ENCODE measurements at regions not wholly inside any gene's neighbourhood (a gene's known extent, or its start where the extent isn't known, plus 50 kb on each side); places are given as distances from the start of the nearest gene placed in this dataset.

DNA sequence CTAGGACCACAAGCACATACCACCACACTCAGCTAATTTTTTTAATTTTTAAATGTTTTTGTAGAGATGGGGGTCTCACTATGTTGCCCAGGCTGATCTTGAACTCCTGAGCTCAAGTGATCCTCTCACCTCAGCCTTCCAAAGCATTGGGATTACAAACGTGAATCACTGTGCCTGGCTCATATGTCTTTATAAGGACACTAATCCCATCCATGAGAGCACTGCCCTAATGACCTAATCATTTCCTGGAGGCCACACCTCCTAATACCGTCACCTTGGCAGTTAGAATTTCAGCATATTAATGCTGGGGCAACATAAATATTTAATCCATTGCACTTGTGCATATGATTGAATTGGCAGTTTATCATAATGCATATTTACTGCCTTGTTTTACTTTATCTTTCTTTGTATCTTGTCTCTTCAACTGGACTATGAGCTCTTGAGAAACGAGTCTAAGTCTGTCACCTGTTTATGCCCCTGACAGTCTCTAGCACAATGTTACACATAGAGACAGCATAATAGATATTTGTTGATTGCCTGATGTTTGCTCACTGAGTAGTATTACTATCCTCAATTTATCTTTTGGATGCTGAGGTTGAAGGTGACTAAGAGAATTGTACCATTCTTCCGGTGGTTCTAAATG, 172.0 kb downstream of the AASDH start:
- TF ChIP-seq, protein P1, sequence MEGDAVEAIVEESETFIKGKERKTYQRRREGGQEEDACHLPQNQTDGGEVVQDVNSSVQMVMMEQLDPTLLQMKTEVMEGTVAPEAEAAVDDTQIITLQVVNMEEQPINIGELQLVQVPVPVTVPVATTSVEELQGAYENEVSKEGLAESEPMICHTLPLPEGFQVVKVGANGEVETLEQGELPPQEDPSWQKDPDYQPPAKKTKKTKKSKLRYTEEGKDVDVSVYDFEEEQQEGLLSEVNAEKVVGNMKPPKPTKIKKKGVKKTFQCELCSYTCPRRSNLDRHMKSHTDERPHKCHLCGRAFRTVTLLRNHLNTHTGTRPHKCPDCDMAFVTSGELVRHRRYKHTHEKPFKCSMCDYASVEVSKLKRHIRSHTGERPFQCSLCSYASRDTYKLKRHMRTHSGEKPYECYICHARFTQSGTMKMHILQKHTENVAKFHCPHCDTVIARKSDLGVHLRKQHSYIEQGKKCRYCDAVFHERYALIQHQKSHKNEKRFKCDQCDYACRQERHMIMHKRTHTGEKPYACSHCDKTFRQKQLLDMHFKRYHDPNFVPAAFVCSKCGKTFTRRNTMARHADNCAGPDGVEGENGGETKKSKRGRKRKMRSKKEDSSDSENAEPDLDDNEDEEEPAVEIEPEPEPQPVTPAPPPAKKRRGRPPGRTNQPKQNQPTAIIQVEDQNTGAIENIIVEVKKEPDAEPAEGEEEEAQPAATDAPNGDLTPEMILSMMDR (IDR thresholded peaks at IDR 0.05) = no peak
- no peak for TF ChIP-seq EZH2phosphoT487 (IDR thresholded peaks at IDR 0.05)
- no peak for TF ChIP-seq EZH2 (IDR thresholded peaks at IDR 0.05)
- no peaks in the 10 kb centered on the region for H3K9me3 ChIP-seq (ENCODE audit: low read depth)
- no peaks in the 10 kb centered on the region for H3K36me3 ChIP-seq
- Mint-ChIP-seq H3K4me1 (peaks cover 10% of the 10 kb centered on the region), H3K36me3 (peaks cover 15% of the 10 kb centered on the region), H3K9me3 (peaks cover 5% of the 10 kb centered on the region), H3K27ac (no peak overlapping the region), H3K27me3 (ENCODE audit: insufficient read depth, low read depth) (no peaks in the 10 kb centered on the region), H3K4me3 (no peak overlapping the region)
- no peak for DNase-seq (ENCODE audit: low spot score)
- H3F3A ChIP-seq (ENCODE audit: low read depth) = peaks cover 10% of the 10 kb centered on the region
- no peak overlapping the region for H3K27ac ChIP-seq
- H2AFZ ChIP-seq (replicated peaks) = no peak overlapping the region
- no peak overlapping the region for H3K9ac ChIP-seq
- no peak overlapping the region for H3K4me2 ChIP-seq
- peaks cover 5% of the 10 kb centered on the region for H4K20me1 ChIP-seq (ENCODE audit: low read depth)
- H3K4me1 ChIP-seq = peaks cover 16% of the 10 kb centered on the region
- H3K79me2 ChIP-seq (ENCODE audit: low read depth) = no peaks in the 10 kb centered on the region
- H3K4me3 ChIP-seq = no peak overlapping the region
- no peaks in the 10 kb centered on the region for H3K27me3 ChIP-seq

DNA sequence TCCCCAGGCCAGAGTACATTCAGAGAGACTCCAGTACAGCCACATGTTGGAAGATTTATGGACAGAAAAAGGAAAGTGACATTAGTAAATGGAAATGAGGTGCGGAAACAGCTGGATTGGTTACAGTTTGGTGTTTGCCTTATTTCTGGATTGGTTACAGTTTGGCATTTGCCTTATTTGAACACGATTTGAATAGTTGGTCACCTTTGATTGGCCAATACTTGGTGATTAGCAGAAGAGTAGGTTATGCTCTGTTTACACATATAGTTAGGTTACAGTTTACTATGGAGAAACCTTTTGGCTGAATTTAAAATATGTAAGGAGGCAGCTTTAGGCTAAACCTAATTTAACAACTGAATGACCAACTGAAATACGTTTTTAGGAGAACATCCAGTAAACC, 173.7 kb downstream of the AASDH start:
- peaks cover 9% of the 10 kb centered on the region for H4K20me1 ChIP-seq (ENCODE audit: low read depth)
- TF ChIP-seq, protein P1 (IDR thresholded peaks at IDR 0.05) = no peak
- TF ChIP-seq EZH2phosphoT487 (IDR thresholded peaks at IDR 0.05) (no peak), EZH2 (IDR thresholded peaks at IDR 0.05) (no peak)
- Mint-ChIP-seq H3K27ac (no peak overlapping the region), H3K27me3 (ENCODE audit: insufficient read depth, low read depth) (peaks cover 3% of the 10 kb centered on the region), H3K9me3 (peaks cover 5% of the 10 kb centered on the region), H3K4me1 (peaks cover 5% of the 10 kb centered on the region), H3K36me3 (peaks cover 19% of the 10 kb centered on the region), H3K4me3 (no peak overlapping the region)
- H3K79me2 ChIP-seq (ENCODE audit: low read depth) = no peaks in the 10 kb centered on the region
- no peaks in the 10 kb centered on the region for H3K36me3 ChIP-seq
- no peak overlapping the region for H3K4me2 ChIP-seq
- H3K9me3 ChIP-seq (ENCODE audit: low read depth) = no peaks in the 10 kb centered on the region
- no peak for DNase-seq (ENCODE audit: low spot score)
- no peak overlapping the region for H2AFZ ChIP-seq (replicated peaks)
- H3F3A ChIP-seq (ENCODE audit: low read depth) = peaks cover 7% of the 10 kb centered on the region
- H3K27me3 ChIP-seq = no peaks in the 10 kb centered on the region
- H3K4me3 ChIP-seq = no peak overlapping the region
- peaks cover 10% of the 10 kb centered on the region for H3K4me1 ChIP-seq
- no peak overlapping the region for H3K9ac ChIP-seq
- no peak overlapping the region for H3K27ac ChIP-seq

GRCh38 chr4:56212774-56213173, 174.5 kb downstream of the AASDH start:
- Histone ChIP-seq H3F3A (ENCODE audit: low read depth) (peaks cover 7% of the 10 kb centered on the region), H3K36me3 (no peaks in the 10 kb centered on the region), H3K27me3 (no peaks in the 10 kb centered on the region), H3K27ac (no peak overlapping the region), H3K4me1 (peaks cover 10% of the 10 kb centered on the region), H2AFZ (replicated peaks) (no peak overlapping the region), H3K9me3 (ENCODE audit: low read depth) (no peaks in the 10 kb centered on the region), H4K20me1 (ENCODE audit: low read depth) (peaks cover 9% of the 10 kb centered on the region), H3K4me2 (no peak overlapping the region), H3K4me3 (no peak overlapping the region), H3K79me2 (ENCODE audit: low read depth) (no peaks in the 10 kb centered on the region), H3K9ac (no peak overlapping the region)
- H3K36me3 Mint-ChIP-seq = peaks cover 19% of the 10 kb centered on the region
- H3K9me3 Mint-ChIP-seq = peaks cover 5% of the 10 kb centered on the region
- H3K27ac Mint-ChIP-seq = no peak overlapping the region
- H3K27me3 Mint-ChIP-seq (ENCODE audit: insufficient read depth, low read depth) = peaks cover 3% of the 10 kb centered on the region
- no peak overlapping the region for H3K4me3 Mint-ChIP-seq
- TF ChIP-seq, protein P1 (IDR thresholded peaks at IDR 0.05) = no peak
- no peak for TF ChIP-seq EZH2 (IDR thresholded peaks at IDR 0.05)
- TF ChIP-seq EZH2phosphoT487 (IDR thresholded peaks at IDR 0.05) = no peak
- no peak for DNase-seq (ENCODE audit: low spot score)
- H3K4me1 Mint-ChIP-seq = peaks cover 5% of the 10 kb centered on the region
